H9 (cell line): ENCODE measurements at regions not wholly inside any gene's neighbourhood (a gene's known extent, or its start where the extent isn't known, plus 50 kb on each side); places are given as distances from the start of the nearest gene placed in this dataset.

Source experiments
- DNase-seq: peaks from one replicate; pipeline ENCODE4 v3.0.0-alpha.2; 2017
- H2AFZ ChIP-seq: one replicate; pipeline ENCODE4 v1.6.1; 2013; ENCODE audit warnings: mild to moderate bottlenecking, low read length, control low read depth, moderate library complexity
- H2AK5ac ChIP-seq: 2 replicates; pipeline ENCODE4 v1.6.1; 2013; ENCODE audit warnings: low read length, control low read depth, mixed read lengths; ENCODE audit not compliant: insufficient read length
- H2BK120ac ChIP-seq: one replicate; pipeline ENCODE4 v1.6.1; 2013; ENCODE audit warnings: low read depth, mild to moderate bottlenecking, low read length, control low read depth, inconsistent platforms; ENCODE audit not compliant: poor library complexity, severe bottlenecking
- H2BK12ac ChIP-seq: 2 replicates; pipeline ENCODE4 v1.6.1; 2013; ENCODE audit warnings: low read length, control low read depth, mixed read lengths, low read depth; ENCODE audit not compliant: insufficient read length
- H2BK15ac ChIP-seq: 2 replicates; pipeline ENCODE4 v1.6.1; 2013; ENCODE audit warnings: low read depth, low read length, control low read depth
- H2BK20ac ChIP-seq: one replicate; pipeline ENCODE4 v1.6.1; 2013; ENCODE audit warnings: low read depth, mild to moderate bottlenecking, low read length, control low read depth, inconsistent platforms; ENCODE audit not compliant: poor library complexity, severe bottlenecking
- H2BK5ac ChIP-seq: 2 replicates; pipeline ENCODE4 v1.6.1; 2013; ENCODE audit warnings: low read length, control low read depth, mixed read lengths; ENCODE audit not compliant: insufficient read length
- H3K14ac ChIP-seq: 2 replicates; pipeline ENCODE4 v1.6.1; 2013; ENCODE audit warnings: low read length, control low read depth; ENCODE audit not compliant: insufficient read depth
- H3K18ac ChIP-seq: 2 replicates; pipeline ENCODE4 v1.6.1; 2013; ENCODE audit warnings: low read depth, mild to moderate bottlenecking, mixed read lengths, low read length, control low read depth; ENCODE audit not compliant: insufficient read length
- H3K23ac ChIP-seq: 2 replicates; pipeline ENCODE4 v1.6.1; 2013; ENCODE audit warnings: low read length, control low read depth, mixed read lengths, low read depth; ENCODE audit not compliant: insufficient read length
- H3K23me2 ChIP-seq: 2 replicates; pipeline ENCODE4 v1.6.1; 2013; ENCODE audit warnings: low read depth, mild to moderate bottlenecking, mixed read lengths, low read length, control low read depth; ENCODE audit not compliant: insufficient read length, poor library complexity, severe bottlenecking
- H3K27ac ChIP-seq: 2 replicates; pipeline ENCODE4 v1.5.1; 2013; ENCODE audit warnings: low read length, control low read depth, mixed read lengths, low read depth; ENCODE audit not compliant: insufficient read length
- H3K27me3 ChIP-seq: 2 replicates; pipeline ENCODE4 v1.6.1; 2013; ENCODE audit warnings: low read length, control low read depth, inconsistent platforms; ENCODE audit not compliant: insufficient read depth
- H3K4ac ChIP-seq: 2 replicates; pipeline ENCODE4 v1.6.1; 2013; ENCODE audit warnings: low read depth, mild to moderate bottlenecking, control low read depth, inconsistent platforms, low read length, moderate library complexity
- H3K4me1 ChIP-seq: 2 replicates; pipeline ENCODE4 v1.6.1; 2013; ENCODE audit warnings: low read length, control low read depth, inconsistent platforms; ENCODE audit not compliant: insufficient read depth
- H3K4me2 ChIP-seq: 2 replicates; pipeline ENCODE4 v1.6.1; 2013; ENCODE audit warnings: low read length, control low read depth, mixed read lengths; ENCODE audit not compliant: insufficient read length, insufficient read depth
- H3K56ac ChIP-seq: 2 replicates; pipeline ENCODE4 v1.6.1; 2013; ENCODE audit warnings: low read depth, mild to moderate bottlenecking, mixed read lengths, low read length, control low read depth; ENCODE audit not compliant: insufficient read length
- H3K79me1 ChIP-seq: 2 replicates; pipeline ENCODE4 v1.6.1; 2013; ENCODE audit warnings: low read depth, mild to moderate bottlenecking, moderate library complexity, low read length, control low read depth, inconsistent platforms; ENCODE audit not compliant: insufficient read depth, poor library complexity, severe bottlenecking
- H3K79me2 ChIP-seq: 2 replicates; pipeline ENCODE4 v1.6.1; 2013; ENCODE audit warnings: low read length, control low read depth, inconsistent platforms; ENCODE audit not compliant: insufficient read depth
- H3K9ac ChIP-seq: 2 replicates; pipeline ENCODE4 v1.6.1; 2013; ENCODE audit warnings: low read length, control low read depth, mixed read lengths; ENCODE audit not compliant: insufficient read length; ENCODE audit errors: extremely low read depth
- H3K9me3 ChIP-seq: one replicate; pipeline ENCODE4 v1.6.1; 2013; ENCODE audit warnings: low read depth, low read length, inconsistent platforms; ENCODE audit not compliant: control insufficient read depth
- H3T11ph ChIP-seq: one replicate; pipeline ENCODE4 v1.6.1; 2013; ENCODE audit warnings: mild to moderate bottlenecking, low read length, control low read depth, inconsistent platforms
- H4K20me1 ChIP-seq: one replicate; pipeline ENCODE4 v1.6.1; 2013; ENCODE audit not compliant: control insufficient read depth, insufficient read length, insufficient read depth
- H4K5ac ChIP-seq: 2 replicates; pipeline ENCODE4 v1.6.1; 2013; ENCODE audit warnings: low read depth, mild to moderate bottlenecking, mixed read lengths, low read length, control low read depth; ENCODE audit not compliant: insufficient read length
- H4K8ac ChIP-seq: replicated peaks from 2 replicates; pipeline ENCODE4 v1.6.1; 2013; ENCODE audit warnings: low read length, control low read depth, mixed read lengths, low read depth; ENCODE audit not compliant: insufficient read length
- H4K91ac ChIP-seq: 2 replicates; pipeline ENCODE4 v1.6.1; 2013; ENCODE audit warnings: low read depth, mild to moderate bottlenecking, moderate library complexity, mixed read lengths, low read length, control low read depth; ENCODE audit not compliant: insufficient read length
- H3K27ac Mint-ChIP-seq, 3 experiments: 2 replicates in 2 of 3; 3 replicates in 1 of 3; pipeline ENCODE4 v1.8.0; 2020 to 2021; ENCODE audit warnings: mixed read lengths in 3 of 3, mild to moderate bottlenecking in 1 of 3, moderate library complexity in 1 of 3
- H3K27me3 Mint-ChIP-seq: 2 replicates; pipeline ENCODE4 v1.8.0; 2021; ENCODE audit warnings: low read depth, mild to moderate bottlenecking, moderate library complexity, mixed read lengths
- H3K36me3 Mint-ChIP-seq, 3 experiments: 2 replicates in 2 of 3; 3 replicates in 1 of 3; pipeline ENCODE4 v1.8.0; 2020 to 2021; ENCODE audit warnings: low read depth in 3 of 3, mixed read lengths in 3 of 3; ENCODE audit not compliant: insufficient read depth in 1 of 3
- H3K4me1 Mint-ChIP-seq, 2 experiments: 2 replicates each; pipeline ENCODE4 v1.8.0; 2020; ENCODE audit warnings: mixed read lengths in 2 of 2
- H3K4me3 Mint-ChIP-seq, 2 experiments: 2 replicates in 1 of 2; 3 replicates in 1 of 2; pipeline ENCODE4 v1.8.0; 2020 to 2021; ENCODE audit warnings: mild to moderate bottlenecking in 2 of 2, mixed read lengths in 2 of 2, moderate library complexity in 1 of 2
- H3K9me3 Mint-ChIP-seq, 2 experiments: 2 replicates in 1 of 2; 3 replicates in 1 of 2; pipeline ENCODE4 v1.8.0; 2020; ENCODE audit warnings: mild to moderate bottlenecking in 2 of 2, mixed read lengths in 2 of 2, moderate library complexity in 1 of 2
- CTCF ChIP-seq: fragments of 200-600 bp; sonication (generic); conservative IDR thresholded peaks from 3 replicates; pipeline ENCODE4 v1.8.0; 2021; ENCODE audit warnings: antibody characterized with exemption, mild to moderate bottlenecking
- WGBS: extraction: QIAGEN DNeasy Blood & Tissue Kit; methylation state at CpG from one replicate; pipeline ENCODE4 v1.1.7; 2013; ENCODE audit warnings: missing lambda C conversion rate, low lambda C conversion rate, mixed read lengths; ENCODE audit not compliant: insufficient read length; ENCODE audit errors: extremely low coverage; 5-methylcytosine and 5-hydroxymethylcytosine counted together

- no peak overlapping the region for H3T11ph ChIP-seq
- H3K18ac ChIP-seq, result no peak overlapping the region
- H4K5ac ChIP-seq, result no peak overlapping the region
- H4K91ac ChIP-seq, result no peak overlapping the region
- WGBS, result no CpG with 5 or more reads among the region's 2 CpGs
- no peak overlapping the region for H3K14ac ChIP-seq
- no peak overlapping the region for H4K8ac ChIP-seq
- H2BK5ac ChIP-seq, result no peak overlapping the region
- no peak overlapping the region for H3K4ac ChIP-seq
- H3K9me3 ChIP-seq, result no peaks in the 10 kb centered on the region
- H3K79me2 ChIP-seq, result no peaks in the 10 kb centered on the region
- no peaks in the 10 kb centered on the region for H3K27me3 ChIP-seq
- H2AFZ ChIP-seq, result no peak overlapping the region
- H4K20me1 ChIP-seq, result no peaks in the 10 kb centered on the region
- Mint-ChIP-seq H3K4me3 (no peak overlapping the region), H3K27me3 (peaks cover 2% of the 10 kb centered on the region; the same call in 1 of the 2 replicates), H3K27ac (no peak overlapping the region), H3K9me3 (peaks cover 13 to 14% of the 10 kb centered on the region in 2 experiments), H3K4me1 (no peaks in the 10 kb centered on the region), H3K36me3 (peaks cover 0 to 29% (median 6%) of the 10 kb centered on the region in 3 experiments; a peak in 6 of 7 replicates)
- no peak overlapping the region for H2BK20ac ChIP-seq
- H2BK12ac ChIP-seq, result no peak overlapping the region
- H3K4me1 ChIP-seq, result peaks cover 10% of the 10 kb centered on the region
- no peak overlapping the region for H3K56ac ChIP-seq
- H2BK120ac ChIP-seq, result no peak overlapping the region
- no peaks in the 10 kb centered on the region for H3K79me1 ChIP-seq
- H3K27ac ChIP-seq, result no peak overlapping the region
- no peak overlapping the region for H3K9ac ChIP-seq
- no peak for DNase-seq
- H3K23me2 ChIP-seq, result no peaks in the 10 kb centered on the region
- TF ChIP-seq CTCF, result no peak
- H2AK5ac ChIP-seq, result no peak overlapping the region
- no peak overlapping the region for H3K23ac ChIP-seq
- H2BK15ac ChIP-seq, result no peak overlapping the region
- no peak overlapping the region for H3K4me2 ChIP-seq
Observed at GRCh38 chr5:124918618-124919017, 172.2 kb upstream of the ZNF608 start.
